DMS 273 treated with DMSO at 0.1 percent for 48 hours (cell line): ENCODE measurements at regions not wholly inside any gene's neighbourhood (a gene's known extent, or its start where the extent isn't known, plus 50 kb on each side); places are given as distances from the start of the nearest gene placed in this dataset.
"Not testable (repeated sequence)": the region's sequence is repeated elsewhere in the genome, so short reads cannot be mapped to it uniquely, and the experiment has no call there.

Experiments used
- DNase-seq: peaks from one replicate; lab custom pipeline; 2025; lab: John Stamatoyannopoulos, UW

- not testable (repeated sequence) for DNase-seq
These were observed 51.1 kb upstream of the BNC1 start for GRCh38 chr15:83335542-83335941.

- no peak for DNase-seq
These were observed 54.9 kb upstream of the BNC1 start for GRCh38 chr15:83339396-83339795.

GRCh38 chr15:83340087-83340486 is 55.6 kb upstream of the BNC1 start:
- no peak for DNase-seq

- DNase-seq, result no peak
These were observed 61.9 kb upstream of the BNC1 start for GRCh38 chr15:83346342-83346741.

GRCh38 chr15:83352119-83352518 is 67.7 kb upstream of the BNC1 start:
- no peak for DNase-seq

GRCh38 chr15:83356501-83357399 is 72.3 kb upstream of the BNC1 start:
- no peak for DNase-seq

GRCh38 chr15:83358972-83359564 is 74.6 kb upstream of the BNC1 start:
- DNase-seq, result no peak

- DNase-seq, result no peak
These were observed 78.2 kb upstream of the BNC1 start for GRCh38 chr15:83362706-83363105.

GRCh38 chr15:83364501-83364900 is 80.0 kb upstream of the BNC1 start:
- no peak for DNase-seq

- no peak for DNase-seq
These were observed 81.0 kb upstream of the BNC1 start for GRCh38 chr15:83365370-83365938.

- DNase-seq, result peak; percentile 29
These were observed 74.7 kb upstream of the SH3GL3 start for GRCh38 chr15:83372434-83372891.

- no peak for DNase-seq
These were observed 68.1 kb upstream of the SH3GL3 start for GRCh38 chr15:83378921-83379578.

- no peak for DNase-seq
These were observed 67.6 kb upstream of the SH3GL3 start for GRCh38 chr15:83379579-83379959.

- no peak for DNase-seq
These were observed 67.1 kb upstream of the SH3GL3 start for GRCh38 chr15:83380059-83380458.

- DNase-seq, result no peak
These were observed 66.5 kb upstream of the SH3GL3 start for GRCh38 chr15:83380682-83381081.

- not testable (repeated sequence) for DNase-seq
These were observed 63.5 kb upstream of the SH3GL3 start for GRCh38 chr15:83383608-83384139.

GRCh38 chr15:83396101-83396500 is 51.0 kb upstream of the SH3GL3 start:
- DNase-seq, result no peak
